Stromal cell of bone marrow (primary cell): ENCODE measurements at regions not wholly inside any gene's neighbourhood (a gene's known extent, or its start where the extent isn't known, plus 50 kb on each side); places are given as distances from the start of the nearest gene placed in this dataset.
"Not testable (repeated sequence)": the region's sequence is repeated elsewhere in the genome, so short reads cannot be mapped to it uniquely, and the experiment has no call there.

ENCODE experiments used
- DNase-seq: peaks from one replicate; pipeline ENCODE4 v3.0.0-alpha.2; 2012; ENCODE audit warnings: low read depth

DNA sequence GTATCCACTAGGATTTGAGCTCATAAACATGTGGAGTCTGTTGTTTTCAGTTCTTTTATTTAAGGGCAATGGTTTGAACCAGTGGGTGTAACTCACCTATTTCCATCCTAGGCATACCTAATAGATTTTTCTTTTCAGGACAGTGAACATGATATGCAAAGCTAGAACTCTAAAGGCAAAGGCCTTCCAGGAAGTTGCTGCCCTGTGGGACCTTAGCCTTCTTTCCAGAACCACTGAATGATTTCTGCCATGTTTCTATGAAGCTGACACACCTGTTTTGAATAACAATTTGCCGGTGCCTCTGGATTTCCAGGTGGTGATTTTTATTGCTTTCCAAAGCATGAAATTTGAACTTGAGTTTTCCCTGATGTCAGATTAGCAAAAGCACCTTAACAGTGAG lies 372.9 kb upstream of the FAR2 start:
- no peak for DNase-seq

DNA sequence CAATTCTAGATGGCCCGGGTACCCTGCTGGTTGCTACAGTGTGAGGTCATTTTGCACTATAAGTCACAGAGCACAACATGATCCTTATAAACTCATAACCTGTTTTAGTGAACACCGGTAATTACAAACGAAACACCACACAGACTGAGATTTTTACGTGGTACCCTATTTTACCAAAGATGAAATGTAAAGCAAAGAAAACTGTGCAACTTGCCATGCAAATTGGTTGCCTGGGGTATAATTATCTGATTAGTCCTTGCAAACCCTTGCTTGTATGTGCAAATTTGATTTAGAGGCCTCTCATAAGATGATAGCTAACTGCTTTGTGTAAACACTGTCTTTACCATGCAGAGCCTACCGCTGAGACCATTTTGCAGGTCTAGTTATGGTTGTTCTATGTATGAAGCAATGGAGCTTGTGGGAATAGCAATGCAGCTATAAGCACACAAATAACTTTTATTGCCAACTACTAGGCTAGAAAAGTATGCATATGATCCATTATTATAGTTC lies 372.1 kb upstream of the FAR2 start:
- DNase-seq, result no peak

DNA sequence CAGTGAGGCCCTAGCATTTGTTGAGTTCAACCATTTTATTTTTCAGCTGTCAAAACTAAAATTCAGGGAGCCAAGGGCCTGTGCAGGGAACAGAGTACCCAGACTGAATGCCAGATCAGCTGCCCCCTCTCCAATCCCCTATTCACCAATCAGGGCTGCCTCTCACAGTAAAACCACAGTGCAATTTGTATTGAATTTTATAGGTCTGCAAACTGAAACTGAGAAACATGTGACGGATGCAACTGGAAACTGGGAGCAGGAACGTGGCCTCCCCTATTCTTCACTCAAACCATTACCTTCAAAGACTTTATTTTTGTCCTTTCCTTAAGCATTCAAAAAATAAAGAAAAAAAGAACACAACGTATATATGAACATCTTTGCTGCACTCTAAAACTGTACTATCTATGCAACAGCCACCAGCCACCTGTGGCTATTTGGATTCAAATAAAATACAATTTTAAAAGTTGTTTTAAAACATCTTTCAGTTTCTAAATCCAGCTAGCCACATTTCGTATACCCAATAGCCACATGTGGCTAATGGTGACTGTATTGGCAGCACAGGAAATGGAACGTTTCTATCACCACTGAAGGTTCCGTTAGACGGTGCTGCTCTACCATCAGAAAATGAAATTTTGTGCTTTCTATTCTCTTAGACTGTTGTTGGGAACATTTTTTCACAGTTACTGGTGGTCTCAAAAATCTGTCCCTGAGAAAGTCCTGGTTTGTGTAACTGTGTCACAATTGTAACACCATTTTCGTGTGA lies 371.3 kb upstream of the FAR2 start:
- DNase-seq, result no peak

DNA sequence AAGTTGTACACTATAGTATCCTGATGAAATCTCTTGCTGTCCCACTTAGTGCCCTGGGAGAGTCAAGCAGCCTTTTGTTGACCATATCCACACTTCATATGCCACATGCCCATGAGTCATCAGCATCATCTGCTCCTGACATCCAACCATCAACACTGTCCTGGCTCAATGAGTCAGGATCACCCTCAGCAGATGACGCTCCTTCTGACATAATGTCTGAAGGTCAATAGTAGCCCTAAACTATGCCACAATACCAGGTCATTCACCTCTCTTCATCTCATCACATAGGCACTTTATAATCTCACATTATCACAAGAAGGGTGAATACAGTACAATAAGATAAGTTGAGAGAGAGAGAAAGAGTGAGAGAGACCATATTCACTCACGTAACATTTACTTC lies 369.0 kb upstream of the FAR2 start:
- DNase-seq, result peak; percentile 84

DNA sequence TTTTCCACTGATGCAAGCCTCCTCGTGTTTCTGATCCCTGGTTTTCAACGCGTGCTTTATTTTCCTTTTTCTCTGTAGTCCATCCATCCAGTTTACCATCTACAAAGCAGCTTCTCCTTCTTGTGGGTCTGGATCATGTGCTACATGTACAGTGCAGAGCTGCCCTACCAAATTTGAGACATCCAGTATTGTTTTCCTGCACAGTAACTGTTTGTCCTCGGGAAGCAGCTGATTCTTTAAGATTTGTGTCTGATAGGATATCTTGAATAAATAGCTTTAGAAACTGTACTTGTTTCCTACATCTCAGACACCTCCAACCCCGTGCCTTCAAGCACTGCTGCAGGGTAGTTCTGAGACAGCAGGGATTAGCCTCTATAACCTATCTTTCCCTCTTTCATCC lies 368.1 kb upstream of the FAR2 start:
- DNase-seq, result no peak

DNA sequence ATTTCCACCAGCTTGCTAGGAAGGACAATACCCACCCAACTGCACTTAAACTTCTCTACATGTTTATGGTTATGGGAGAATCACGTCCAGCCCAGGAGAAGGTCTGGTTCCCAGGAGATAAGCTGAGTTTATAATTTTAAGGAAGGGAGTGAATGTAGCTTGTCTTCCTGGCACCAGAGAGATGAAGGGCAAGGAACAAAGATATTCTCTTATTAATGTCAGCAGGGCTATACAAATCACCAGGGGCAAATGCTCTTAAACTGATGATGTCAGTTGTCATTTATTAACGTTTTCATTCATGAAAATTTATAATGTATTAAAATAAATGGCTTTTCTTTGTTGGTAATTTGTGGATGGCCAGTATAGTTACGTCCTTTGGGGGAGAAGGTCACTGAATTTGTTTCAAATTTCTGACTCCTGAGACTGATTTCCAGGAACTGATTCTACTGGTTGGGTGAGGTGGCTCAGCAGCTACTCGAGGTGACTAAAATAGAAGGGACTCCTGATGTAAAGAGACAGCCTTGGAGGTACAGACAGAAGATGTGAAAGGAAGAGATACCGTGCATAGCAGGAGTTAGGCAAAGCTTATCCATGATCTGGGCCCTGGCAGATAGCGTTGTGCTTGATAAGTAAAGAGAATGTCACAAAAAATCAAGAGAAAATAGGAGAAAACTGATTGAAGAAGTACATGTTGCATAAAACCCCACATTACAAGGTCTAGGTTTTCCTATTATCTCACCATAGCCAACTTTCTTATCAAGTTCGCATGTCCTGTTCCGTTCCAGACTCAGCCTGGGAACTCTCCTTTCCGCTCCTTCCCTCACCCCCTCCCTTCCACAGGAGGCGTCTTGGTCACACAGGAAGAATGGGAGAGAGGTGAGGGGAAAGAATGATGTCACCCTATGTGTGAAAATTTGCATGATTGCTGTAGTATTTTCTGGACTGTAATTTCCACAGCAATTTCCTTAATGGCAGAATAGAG lies 367.1 kb upstream of the FAR2 start:
- no peak for DNase-seq

DNA sequence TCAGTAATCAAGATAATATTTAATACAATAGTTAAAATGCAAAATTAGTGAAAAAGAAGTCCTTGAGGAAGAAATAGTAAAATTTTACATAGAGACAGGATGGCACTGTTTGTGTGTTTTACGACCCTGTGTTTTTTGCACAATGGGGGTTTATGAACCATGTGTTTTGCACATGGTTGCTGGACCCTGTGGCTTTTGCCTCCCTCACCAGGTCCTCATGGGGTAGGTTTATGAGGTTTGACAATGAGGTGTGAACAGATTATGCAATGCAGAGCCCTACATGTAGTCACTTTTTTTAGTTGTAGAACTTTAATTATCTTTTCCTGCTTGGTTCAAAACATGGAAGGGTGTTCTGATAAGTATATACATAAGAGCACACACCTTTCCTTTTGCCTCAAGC lies 366.3 kb upstream of the FAR2 start:
- DNase-seq, result no peak

DNA sequence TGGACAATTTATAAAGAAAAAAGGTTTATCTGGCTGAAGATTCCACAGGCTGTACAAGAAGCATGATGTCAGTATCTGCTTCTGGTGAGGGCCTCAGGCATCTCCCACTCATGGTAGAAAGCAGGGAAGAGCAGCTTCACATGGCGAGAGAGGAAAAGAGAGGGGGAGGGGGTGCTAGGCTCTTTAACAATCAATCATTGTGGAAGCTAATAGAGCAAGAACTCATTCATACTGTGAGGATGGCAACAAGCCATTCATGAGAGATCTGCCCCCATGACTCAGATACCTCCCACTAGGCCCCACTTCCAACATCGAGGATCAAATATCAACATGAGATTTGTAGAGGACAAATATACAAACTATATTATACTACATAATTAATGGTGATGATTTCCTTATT lies 361.9 kb upstream of the FAR2 start:
- no peak for DNase-seq

DNA sequence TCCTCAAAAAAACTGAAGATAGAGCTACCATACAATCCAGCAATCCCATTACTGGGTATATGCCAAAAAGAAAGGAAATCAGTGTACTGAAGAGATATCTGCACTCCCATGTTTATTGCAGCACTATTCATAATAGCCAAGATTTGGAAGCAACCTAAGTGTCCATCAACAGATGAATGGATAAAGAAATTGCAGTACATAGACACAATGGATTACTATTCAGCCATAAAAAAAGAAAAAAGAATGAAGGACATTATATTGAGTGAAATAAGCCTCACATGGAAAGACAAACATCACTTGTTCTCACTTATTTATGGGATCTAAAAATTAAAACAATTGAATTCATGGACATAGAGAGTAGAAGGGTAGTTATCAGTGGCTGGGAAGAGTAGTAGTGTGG lies 360.8 kb upstream of the FAR2 start:
- DNase-seq, result not testable (repeated sequence)

DNA sequence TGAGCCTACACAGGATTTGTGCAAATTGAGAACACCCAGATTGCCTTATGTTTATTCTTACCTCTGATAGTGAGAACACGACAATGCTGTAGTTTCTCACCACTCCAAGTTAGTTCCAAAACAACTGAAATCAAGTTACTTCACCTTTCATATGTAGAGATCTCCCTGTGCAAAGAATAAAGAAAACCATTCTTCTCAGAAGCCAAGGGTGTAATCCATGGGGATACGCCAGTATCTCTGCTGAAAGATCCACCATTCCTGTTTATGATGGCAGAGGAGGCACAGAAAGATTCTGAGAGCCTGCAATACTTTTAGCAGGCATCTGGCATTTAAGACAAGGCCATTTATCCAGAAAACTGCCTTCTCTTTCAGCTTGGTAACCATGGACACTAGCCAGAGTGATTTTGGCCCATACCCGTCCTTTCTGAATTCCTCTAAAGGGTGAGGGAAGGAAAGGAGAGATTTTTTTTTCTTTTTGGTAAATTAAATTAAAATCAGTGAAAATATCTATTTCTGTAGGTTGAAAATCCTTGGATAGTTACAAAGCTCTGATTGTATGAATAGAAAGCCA lies 355.4 kb upstream of the FAR2 start:
- DNase-seq, result no peak

DNA sequence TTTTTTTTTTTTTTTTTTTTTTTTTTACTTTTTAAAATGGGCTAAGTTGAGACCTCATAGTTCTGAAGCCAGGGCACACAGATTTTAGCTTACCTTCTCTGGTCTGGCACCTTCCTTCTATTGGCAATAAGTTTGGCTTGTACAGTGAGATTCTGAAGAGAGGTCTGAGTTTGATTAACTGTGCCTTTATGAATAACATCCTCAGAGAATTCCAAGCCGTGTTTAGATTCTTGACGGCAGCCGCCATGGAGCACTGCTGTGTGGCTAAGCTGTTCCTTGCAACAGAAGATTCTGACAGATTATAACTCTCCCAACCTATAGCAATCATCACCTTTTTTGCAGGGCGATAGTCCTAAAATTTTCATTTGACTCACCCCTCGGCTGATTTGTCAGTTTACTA lies 354.9 kb upstream of the FAR2 start:
- no peak for DNase-seq

DNA sequence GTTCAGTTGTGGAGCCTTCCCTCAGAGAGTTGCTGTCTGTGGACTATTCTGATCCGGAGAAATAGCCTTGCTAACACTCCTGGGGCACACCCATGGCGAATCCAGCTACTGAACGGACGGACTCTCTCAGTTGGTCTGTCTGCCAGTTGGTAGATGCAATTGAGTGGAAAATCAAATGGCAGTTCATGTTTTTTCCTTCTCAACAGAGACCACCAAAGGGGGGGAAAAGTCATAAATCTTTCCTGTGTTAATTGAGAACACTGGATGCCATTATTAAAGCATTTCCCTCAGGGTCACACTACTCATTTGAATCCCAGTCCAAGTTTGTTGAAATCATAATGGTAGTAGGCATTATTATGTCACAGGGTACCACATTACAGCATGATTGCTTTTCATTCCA lies 354.3 kb upstream of the FAR2 start:
- DNase-seq, result no peak

DNA sequence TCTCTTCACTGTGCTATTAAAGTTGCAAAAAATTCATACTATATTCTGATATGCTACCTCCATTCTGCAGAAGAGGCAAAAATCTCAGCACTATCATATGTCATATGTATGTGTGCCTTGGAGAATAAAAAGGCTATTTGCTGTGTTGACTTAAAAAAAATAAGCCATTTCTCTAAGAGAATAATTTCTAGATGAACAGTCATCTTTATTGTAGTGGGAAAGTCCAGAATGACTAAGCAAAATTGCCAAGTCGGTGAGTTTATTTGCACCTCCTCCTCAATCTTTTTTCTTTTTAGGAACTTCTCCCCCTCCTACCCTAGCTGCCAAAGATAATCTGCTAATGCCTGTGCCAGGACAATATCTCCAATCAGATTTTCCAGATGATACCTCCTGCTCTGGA lies 353.8 kb upstream of the FAR2 start:
- peak; percentile 17 for DNase-seq

DNA sequence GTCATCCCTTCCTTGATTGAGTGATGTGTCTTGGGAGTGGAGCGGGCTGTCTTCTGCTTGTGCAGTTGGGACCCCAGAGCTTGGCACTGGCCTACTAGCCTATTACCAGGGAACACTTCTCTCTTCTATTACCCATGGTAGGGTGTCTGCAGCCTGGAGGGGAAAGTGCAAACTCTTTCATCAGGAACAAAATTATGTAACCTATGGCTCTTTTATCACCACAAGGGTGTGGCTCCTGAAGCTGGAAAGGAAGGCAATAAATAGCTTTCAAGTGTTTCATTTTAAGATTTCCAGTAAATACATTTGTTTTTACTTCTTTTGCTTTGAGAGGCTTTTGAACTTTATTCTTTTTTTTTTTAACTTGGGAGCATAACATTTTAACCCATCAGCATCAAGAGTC lies 349.7 kb upstream of the FAR2 start:
- no peak for DNase-seq

DNA sequence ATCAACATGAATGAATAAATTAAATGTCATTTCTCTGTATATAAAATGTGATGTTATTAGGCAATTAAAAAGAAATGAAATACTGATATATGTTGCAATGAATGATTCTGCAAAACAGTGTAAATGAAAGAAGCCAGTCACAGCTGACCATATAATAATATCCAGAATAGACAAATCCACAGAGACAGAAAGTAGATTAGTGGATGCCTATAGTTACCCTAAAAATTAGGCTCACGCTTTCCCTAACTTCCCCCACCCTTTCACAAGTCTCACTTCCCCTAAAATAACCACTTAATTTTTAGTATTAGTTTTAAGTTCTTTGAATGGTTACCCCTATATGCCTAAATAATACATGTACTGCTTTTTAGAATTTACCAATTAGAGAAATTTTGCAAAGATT lies 348.9 kb upstream of the FAR2 start:
- no peak for DNase-seq

DNA sequence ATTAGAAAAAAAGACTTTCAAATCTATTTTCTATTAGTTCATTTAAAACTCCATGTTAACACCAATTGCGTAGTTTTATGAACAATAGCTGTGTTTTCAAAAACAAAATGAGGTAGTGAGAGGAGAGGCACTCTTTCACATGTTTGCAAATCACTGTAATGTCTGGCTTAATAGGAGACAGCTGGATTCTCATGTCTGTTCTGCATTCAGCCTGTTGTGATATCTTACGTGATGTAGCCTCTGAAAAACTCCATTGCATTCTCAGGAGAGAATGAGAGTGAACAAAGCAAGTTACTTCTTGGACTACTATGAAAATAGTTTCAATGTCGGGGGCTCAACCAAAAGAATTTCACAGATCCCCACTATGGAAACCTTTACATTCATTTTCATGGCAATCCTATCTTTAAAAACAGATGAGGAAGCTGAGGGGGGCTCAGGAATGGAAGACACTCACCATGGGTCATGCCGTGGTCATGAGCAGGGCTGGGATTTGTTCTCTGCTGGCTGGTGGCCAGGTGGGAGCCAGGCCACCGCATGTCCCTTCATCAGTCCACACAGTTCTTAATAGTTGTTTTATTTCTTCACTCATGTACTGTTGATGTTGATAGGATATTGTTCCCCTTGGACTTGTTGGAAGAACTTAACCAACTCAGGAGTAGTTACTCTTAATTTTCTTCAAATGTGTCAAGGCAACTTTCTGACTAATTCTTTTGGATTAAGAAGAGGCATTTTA lies 346.2 kb upstream of the FAR2 start:
- DNase-seq, result no peak

DNA sequence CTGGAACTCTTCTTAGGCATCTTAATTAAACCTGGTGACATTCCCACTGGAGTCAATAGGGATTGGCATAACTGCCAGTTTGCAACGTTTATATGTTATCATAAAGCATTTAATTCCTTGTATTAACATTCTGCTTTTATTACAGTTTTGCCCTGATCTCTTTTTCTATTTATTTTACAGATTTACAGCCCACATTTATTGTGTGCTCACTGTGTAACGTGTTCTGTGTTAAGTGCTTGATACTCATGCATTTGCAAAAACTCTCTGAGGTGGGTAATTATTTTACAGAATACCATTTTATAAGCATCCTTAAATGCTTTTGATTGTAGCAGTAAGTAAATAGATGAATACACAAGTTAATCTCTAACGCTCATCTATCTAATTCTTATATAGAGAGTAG lies 341.5 kb upstream of the FAR2 start:
- no peak for DNase-seq

DNA sequence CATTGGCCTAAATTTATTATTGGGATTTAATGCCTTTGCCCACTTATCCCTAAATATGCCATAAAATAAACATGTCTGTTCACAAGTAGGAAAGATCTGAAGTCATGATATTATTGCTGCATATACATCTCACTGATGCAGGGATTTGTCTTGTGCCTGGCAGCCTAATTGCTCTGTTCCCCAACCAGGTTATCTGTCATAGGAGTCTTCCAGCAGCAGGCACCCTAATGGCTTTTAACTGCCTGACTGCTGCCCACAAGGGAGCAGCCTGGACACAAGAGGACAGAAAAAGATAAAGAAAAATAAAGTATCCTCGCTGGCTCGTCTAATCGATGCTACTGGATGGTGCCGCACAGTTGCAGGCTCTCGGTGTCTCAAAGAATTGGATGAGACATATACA lies 337.6 kb upstream of the FAR2 start:
- DNase-seq, result no peak

DNA sequence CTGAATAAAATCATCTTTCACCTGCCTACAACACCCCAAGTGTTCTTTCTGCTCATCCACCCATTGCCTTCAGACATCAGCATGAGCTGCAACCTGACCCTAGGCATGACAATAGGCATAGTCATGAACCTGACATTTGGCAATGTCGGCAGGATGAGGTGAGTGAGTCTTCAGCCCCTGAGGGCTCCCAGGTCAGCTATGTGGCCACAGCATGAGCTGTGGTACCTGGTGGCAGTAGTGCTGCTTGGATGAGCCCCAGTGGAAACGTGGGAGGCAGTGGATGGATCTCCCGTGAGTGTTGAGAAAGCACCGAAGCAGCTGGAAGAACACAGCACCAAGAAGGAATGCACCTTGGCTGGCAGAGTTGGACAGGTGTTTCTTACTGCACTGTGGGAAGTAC lies 334.8 kb upstream of the FAR2 start:
- DNase-seq, result no peak

DNA sequence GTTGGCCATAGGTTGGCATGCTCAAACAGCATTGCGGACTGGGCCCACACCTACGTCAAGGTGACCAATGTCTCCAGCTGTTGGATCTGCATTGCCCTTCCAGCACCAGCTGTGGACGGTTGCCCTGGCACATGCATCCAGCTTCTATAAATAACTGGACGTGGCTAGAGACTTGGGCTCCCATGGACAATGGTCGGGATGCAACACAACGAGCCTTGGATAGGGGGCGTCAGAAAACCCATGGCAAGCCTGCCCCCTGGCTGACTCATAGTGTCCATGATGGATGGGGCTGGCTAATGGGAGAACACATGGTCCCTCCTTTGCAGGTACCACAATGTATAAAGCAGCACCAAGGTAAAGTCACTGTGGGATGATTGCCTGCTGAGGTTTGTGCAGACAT lies 331.6 kb upstream of the FAR2 start:
- DNase-seq, result no peak

DNA sequence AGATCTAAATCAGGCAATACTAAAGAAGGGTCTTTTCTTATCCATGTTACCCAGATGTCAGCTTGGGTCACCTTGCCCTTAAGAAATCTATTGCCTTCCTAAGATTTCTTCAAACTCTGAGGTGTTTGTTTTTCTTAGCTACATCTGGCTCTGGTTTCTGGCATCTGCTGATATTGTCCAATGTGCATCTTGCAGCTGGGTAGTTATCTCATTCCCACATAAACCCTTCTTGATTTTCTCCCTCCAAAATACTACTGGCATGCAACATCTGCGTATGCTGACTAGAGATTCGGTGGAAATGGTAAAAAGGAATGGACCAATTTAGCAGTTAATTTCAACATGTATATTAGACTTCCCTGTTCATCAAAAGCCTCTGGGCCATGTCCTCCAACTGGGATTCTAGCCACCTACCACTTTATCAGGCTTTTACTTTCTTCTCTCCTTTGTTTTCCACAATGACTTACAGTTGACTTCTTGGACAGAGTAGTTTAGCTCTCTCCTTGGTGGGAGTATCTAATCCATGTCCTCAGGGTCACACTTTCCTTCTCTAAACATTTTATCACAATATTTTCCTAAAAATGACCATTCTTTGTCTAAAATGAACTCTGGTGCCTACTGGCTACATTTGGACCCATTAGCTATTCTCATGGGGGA lies 324.8 kb upstream of the FAR2 start:
- DNase-seq, result no peak

DNA sequence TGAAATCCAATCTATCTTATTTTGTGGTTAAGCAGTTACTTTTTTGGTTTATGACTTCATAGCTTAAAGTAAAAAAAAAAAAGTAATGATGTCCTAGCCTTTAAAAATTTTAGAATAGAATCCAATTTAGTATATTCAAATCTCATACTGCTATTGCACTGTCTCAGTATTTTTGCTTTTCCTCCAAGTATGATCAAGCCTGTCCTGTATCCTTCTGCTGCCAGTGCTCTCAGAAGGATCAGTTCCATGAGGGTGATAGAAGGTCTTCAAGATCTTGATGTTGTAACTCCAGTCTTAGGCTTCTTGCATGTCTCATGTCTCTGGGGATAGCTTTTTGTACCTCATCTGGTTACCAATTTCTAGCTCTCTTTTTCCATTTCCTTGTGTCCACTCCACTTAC lies 324.2 kb upstream of the FAR2 start:
- DNase-seq, result peak; percentile 15
